Endodermal cell (in vitro differentiated cells): ENCODE measurements at regions not wholly inside any gene's neighbourhood (a gene's known extent, or its start where the extent isn't known, plus 50 kb on each side); places are given as distances from the start of the nearest gene placed in this dataset.

Experiments used
- DNase-seq: peaks from one replicate; pipeline ENCODE4 v3.0.0-alpha.2; 2017
- H3K27ac ChIP-seq: 2 replicates; pipeline ENCODE4 v1.5.1; 2013; ENCODE audit warnings: mild to moderate bottlenecking, low read depth, low read length, moderate library complexity
- H3K27me3 ChIP-seq: 2 replicates; pipeline ENCODE4 v1.6.1; 2013; ENCODE audit warnings: mild to moderate bottlenecking, low read length, moderate library complexity; ENCODE audit not compliant: insufficient read depth, control insufficient read depth, poor library complexity, severe bottlenecking
- H3K36me3 ChIP-seq: 2 replicates; pipeline ENCODE4 v1.7.0; 2013; ENCODE audit warnings: mild to moderate bottlenecking, low read length, moderate library complexity; ENCODE audit not compliant: control insufficient read depth, insufficient read depth
- H3K4me1 ChIP-seq: one replicate; pipeline ENCODE4 v1.7.0; 2013; ENCODE audit warnings: low read length; ENCODE audit not compliant: control insufficient read depth, insufficient read depth
- H3K4me3 ChIP-seq: 2 replicates; pipeline ENCODE4 v1.5.1; 2013; ENCODE audit warnings: mild to moderate bottlenecking, low read length, moderate library complexity
- H3K9ac ChIP-seq: 2 replicates; pipeline ENCODE4 v1.6.1; 2013; ENCODE audit warnings: mild to moderate bottlenecking, low read length, moderate library complexity; ENCODE audit not compliant: poor library complexity, severe bottlenecking; ENCODE audit errors: extremely low read depth
- H3K9me3 ChIP-seq: 2 replicates; pipeline ENCODE4 v1.6.1; 2013; ENCODE audit warnings: mild to moderate bottlenecking, low read length, moderate library complexity; ENCODE audit not compliant: control insufficient read depth
- H3K27ac Mint-ChIP-seq: 2 replicates; pipeline ENCODE4 v1.8.0; 2020; ENCODE audit warnings: mixed read lengths
- H3K27me3 Mint-ChIP-seq: 2 replicates; pipeline ENCODE4 v1.8.0; 2021; ENCODE audit warnings: mild to moderate bottlenecking, mixed read lengths; ENCODE audit not compliant: insufficient read depth
- H3K36me3 Mint-ChIP-seq: 2 replicates; pipeline ENCODE4 v1.8.0; 2020; ENCODE audit warnings: low read depth, mixed read lengths
- H3K4me1 Mint-ChIP-seq: 2 replicates; pipeline ENCODE4 v1.8.0; 2020; ENCODE audit warnings: mixed read lengths
- H3K4me3 Mint-ChIP-seq: 2 replicates; pipeline ENCODE4 v1.8.0; 2020; ENCODE audit warnings: mild to moderate bottlenecking, moderate library complexity, mixed read lengths
- H3K9me3 Mint-ChIP-seq: 2 replicates; pipeline ENCODE4 v1.8.0; 2020; ENCODE audit warnings: mild to moderate bottlenecking, mixed read lengths
- CTCF ChIP-seq: fragments of 200-600 bp; sonication (generic); conservative IDR thresholded peaks from 2 replicates; pipeline ENCODE4 v1.5.0; 2021; ENCODE audit warnings: antibody characterized with exemption, mild to moderate bottlenecking
- WGBS, 2 experiments: methylation state at CpG; one replicate each; pipeline versions ENCODE4 v1.1.5 to v1.1.7; 2013; ENCODE audit warnings: missing lambda C conversion rate in 2 of 2, mixed read lengths in 1 of 2; ENCODE audit not compliant: insufficient coverage in 1 of 2, insufficient read length in 1 of 2; 5-methylcytosine and 5-hydroxymethylcytosine counted together

- TF ChIP-seq CTCF, result no peak
- H3K36me3 ChIP-seq, result no peaks in the 10 kb centered on the region
- H3K9ac ChIP-seq, result no peak overlapping the region
- H3K4me1 ChIP-seq, result no peaks in the 10 kb centered on the region
- no peaks in the 10 kb centered on the region for H3K27me3 ChIP-seq
- H3K27ac Mint-ChIP-seq, result no peak overlapping the region
- H3K36me3 Mint-ChIP-seq, result no peaks in the 10 kb centered on the region
- H3K4me1 Mint-ChIP-seq, result no peaks in the 10 kb centered on the region
- H3K27me3 Mint-ChIP-seq, result no peaks in the 10 kb centered on the region
- no peak overlapping the region for H3K4me3 Mint-ChIP-seq
- WGBS, 2 experiments, result 83 to 92% methylated on average over 3 to 4 of the region's 4 CpGs
- H3K9me3 ChIP-seq, result peaks cover 8% of the 10 kb centered on the region
- no peak overlapping the region for H3K27ac ChIP-seq
- H3K4me3 ChIP-seq, result no peak overlapping the region
- H3K9me3 Mint-ChIP-seq, result peaks cover 24% of the 10 kb centered on the region
- DNase-seq, result no peak
These were observed 311.4 kb downstream of the RAPGEF2 start for GRCh38 chr4:159414305-159414704.

GRCh38 chr4:159416073-159416472, 313.2 kb downstream of the RAPGEF2 start:
- TF ChIP-seq CTCF, result no peak
- no peaks in the 10 kb centered on the region for H3K27me3 Mint-ChIP-seq
- Histone ChIP-seq H3K27ac (no peak overlapping the region), H3K4me3 (no peak overlapping the region), H3K4me1 (no peaks in the 10 kb centered on the region), H3K36me3 (no peaks in the 10 kb centered on the region), H3K9ac (no peak overlapping the region), H3K27me3 (no peaks in the 10 kb centered on the region), H3K9me3 (peaks cover 24% of the 10 kb centered on the region)
- H3K36me3 Mint-ChIP-seq, result no peaks in the 10 kb centered on the region
- H3K4me1 Mint-ChIP-seq, result no peaks in the 10 kb centered on the region
- H3K4me3 Mint-ChIP-seq, result no peak overlapping the region
- DNase-seq, result no peak
- WGBS, 2 experiments, result 84 to 100% methylated on average over 2 of the region's 2 CpGs
- H3K9me3 Mint-ChIP-seq, result peaks cover 35% of the 10 kb centered on the region
- H3K27ac Mint-ChIP-seq, result no peak overlapping the region

DNA sequence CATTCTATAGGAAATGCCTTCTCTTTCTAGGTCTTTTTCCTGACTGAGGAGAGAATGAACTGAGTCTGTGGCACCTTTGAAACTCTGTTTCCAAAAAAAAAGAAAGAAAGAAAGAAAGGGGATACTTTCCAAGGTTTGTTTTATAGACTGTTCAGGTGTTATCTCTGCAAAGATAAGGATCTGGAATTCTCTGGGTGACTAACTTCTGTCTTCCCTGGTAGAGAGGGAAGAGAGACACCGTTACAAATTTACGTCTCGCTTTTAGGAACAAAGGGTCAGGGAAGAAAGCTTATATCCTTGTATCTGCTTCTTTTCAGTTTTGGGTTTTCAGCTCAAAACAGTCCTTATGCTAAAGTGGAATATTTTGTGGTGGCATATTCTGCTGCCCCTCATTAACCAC, 314.1 kb downstream of the RAPGEF2 start:
- Histone ChIP-seq H3K36me3 (no peaks in the 10 kb centered on the region), H3K27me3 (no peaks in the 10 kb centered on the region), H3K9me3 (peaks cover 24% of the 10 kb centered on the region), H3K9ac (no peak overlapping the region), H3K4me1 (no peaks in the 10 kb centered on the region), H3K4me3 (no peak overlapping the region), H3K27ac (no peak overlapping the region)
- no peak for TF ChIP-seq CTCF
- 93 to 100% methylated on average over 1 to 3 of the region's 3 CpGs for WGBS, 2 experiments
- Mint-ChIP-seq H3K36me3 (no peaks in the 10 kb centered on the region), H3K4me1 (no peaks in the 10 kb centered on the region), H3K9me3 (peaks cover 35% of the 10 kb centered on the region), H3K27me3 (no peaks in the 10 kb centered on the region), H3K4me3 (no peak overlapping the region), H3K27ac (no peak overlapping the region)
- DNase-seq, result no peak
